ENCODE measurements at regions not wholly inside any gene's neighbourhood (a gene's known extent, or its start where the extent isn't known, plus 50 kb on each side); places are given as distances from the start of the nearest gene placed in this dataset.

- no peaks in the 10 kb centered on the region for H3K27me3 ChIP-seq
- H3K36me3 ChIP-seq (ENCODE audit: low read depth, missing control alignments), result no peaks in the 10 kb centered on the region
- intact Hi-C loops (cut with DNase I; ENCODE audit: low total_unique reads), result no loop called here
- TF ChIP-seq POLR2A (IDR thresholded peaks at IDR 0.05), result no peak
- TF ChIP-seq CTCF (IDR thresholded peaks at IDR 0.05), result no peak
- 94 to 100% methylated on average over 1 of the region's 1 CpG for WGBS, 2 donors
- H3K9me3 ChIP-seq, result no peaks in the 10 kb centered on the region
- no peak overlapping the region for H3K4me3 ChIP-seq
- no peak for DNase-seq
- no peak overlapping the region for H3K27ac ChIP-seq
- no peaks in the 10 kb centered on the region for H3K4me1 ChIP-seq
These were observed 72.0 kb downstream of the FOS start for GRCh38 chr14:75350505-75351060.

DNA sequence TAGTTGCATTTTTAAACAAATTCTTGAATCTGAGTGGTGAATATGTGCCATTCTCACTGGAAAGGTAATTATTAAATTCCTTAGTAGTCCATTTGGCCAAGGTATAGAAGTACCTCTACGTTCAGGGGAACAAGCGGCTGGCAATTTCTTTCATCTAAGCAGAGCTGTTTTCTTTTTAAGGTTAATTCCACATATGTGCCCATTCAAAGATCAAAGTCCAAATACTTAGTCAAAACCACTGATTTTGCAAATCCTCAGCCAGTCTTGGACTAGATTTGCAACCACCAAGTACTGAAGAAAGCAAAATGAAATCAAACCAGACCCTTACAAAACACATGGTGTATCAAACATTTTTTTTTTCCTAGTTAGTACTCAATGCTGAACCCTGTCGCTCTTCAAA, 68.7 kb upstream of the JDP2 start:
- TF ChIP-seq CTCF (IDR thresholded peaks at IDR 0.05) (no peak), POLR2A (IDR thresholded peaks at IDR 0.05) (no peak)
- 95 to 96% methylated on average over 3 of the region's 3 CpGs for WGBS, 2 donors
- Histone ChIP-seq H3K9me3 (no peaks in the 10 kb centered on the region), H3K27ac (no peak overlapping the region), H3K36me3 (ENCODE audit: low read depth, missing control alignments) (no peaks in the 10 kb centered on the region), H3K27me3 (no peaks in the 10 kb centered on the region), H3K4me1 (peaks cover 7% of the 10 kb centered on the region), H3K4me3 (no peak overlapping the region)
- DNase-seq, result no peak
- intact Hi-C loops (cut with DNase I; ENCODE audit: low total_unique reads), result no loop called here

- WGBS, 2 donors, result 73 to 80% methylated on average over 6 of the region's 6 CpGs
- no peak for TF ChIP-seq POLR2A (IDR thresholded peaks at IDR 0.05)
- TF ChIP-seq CTCF (IDR thresholded peaks at IDR 0.05), result no peak
These were observed 66.8 kb upstream of the JDP2 start for GRCh38 chr14:75361041-75361440.

DNA sequence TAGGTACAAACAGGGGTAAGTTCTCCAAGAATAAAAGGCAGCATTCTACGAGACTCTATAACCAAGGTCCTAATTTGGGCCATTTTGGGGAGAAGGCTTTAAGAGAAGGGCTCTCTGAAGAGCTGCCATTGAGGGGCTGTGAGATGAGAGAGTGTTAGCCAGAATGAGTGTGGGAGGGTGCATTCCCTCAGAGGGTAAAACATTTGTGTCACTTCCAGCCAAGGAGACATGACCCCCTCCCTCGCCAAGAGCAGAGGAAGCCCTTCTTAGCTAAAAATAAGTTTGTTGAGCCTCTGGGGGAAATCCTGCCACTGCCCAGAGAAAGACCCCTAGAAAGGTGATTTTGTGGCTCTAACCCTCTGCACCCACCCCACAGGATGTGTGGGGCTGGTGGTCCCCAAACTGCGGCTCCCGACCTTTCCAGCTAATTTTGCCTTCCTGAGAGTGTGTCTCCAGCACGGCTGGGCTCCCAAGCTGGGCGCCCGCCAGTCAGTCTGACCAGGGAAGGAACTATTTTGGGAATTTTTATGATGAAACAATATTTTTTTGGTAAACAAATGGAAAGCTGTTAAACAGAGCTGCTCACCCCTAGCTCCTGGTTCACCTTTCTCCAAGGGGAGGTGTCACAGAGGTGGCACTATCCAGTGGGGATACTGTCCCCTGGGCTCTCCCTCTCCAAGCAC, 65.9 kb upstream of the JDP2 start:
- no peaks in the 10 kb centered on the region for H3K27me3 ChIP-seq
- no peaks in the 10 kb centered on the region for H3K9me3 ChIP-seq
- no peaks in the 10 kb centered on the region for H3K36me3 ChIP-seq (ENCODE audit: low read depth, missing control alignments)
- intact Hi-C loops (cut with DNase I; ENCODE audit: low total_unique reads), result no loop called here
- WGBS, 2 donors, result 49 to 54% methylated on average over 7 of the region's 7 CpGs
- H3K4me1 ChIP-seq, result peaks cover 7% of the 10 kb centered on the region
- no peak overlapping the region for H3K4me3 ChIP-seq
- DNase-seq, result peak; percentile 47
- H3K27ac ChIP-seq, result no peak overlapping the region
- TF ChIP-seq POLR2A (IDR thresholded peaks at IDR 0.05) (no peak), CTCF (IDR thresholded peaks at IDR 0.05) (no peak)

More at GRCh38 chr14:75361041-75361440, 66.8 kb upstream of the JDP2 start:
- peaks cover 7% of the 10 kb centered on the region for H3K4me1 ChIP-seq
- intact Hi-C loops (cut with DNase I; ENCODE audit: low total_unique reads), result no loop called here
- no peaks in the 10 kb centered on the region for H3K9me3 ChIP-seq
- no peak overlapping the region for H3K4me3 ChIP-seq
- H3K27me3 ChIP-seq, result no peaks in the 10 kb centered on the region
- no peaks in the 10 kb centered on the region for H3K36me3 ChIP-seq (ENCODE audit: low read depth, missing control alignments)
- no peak for DNase-seq
- no peak overlapping the region for H3K27ac ChIP-seq

DNA sequence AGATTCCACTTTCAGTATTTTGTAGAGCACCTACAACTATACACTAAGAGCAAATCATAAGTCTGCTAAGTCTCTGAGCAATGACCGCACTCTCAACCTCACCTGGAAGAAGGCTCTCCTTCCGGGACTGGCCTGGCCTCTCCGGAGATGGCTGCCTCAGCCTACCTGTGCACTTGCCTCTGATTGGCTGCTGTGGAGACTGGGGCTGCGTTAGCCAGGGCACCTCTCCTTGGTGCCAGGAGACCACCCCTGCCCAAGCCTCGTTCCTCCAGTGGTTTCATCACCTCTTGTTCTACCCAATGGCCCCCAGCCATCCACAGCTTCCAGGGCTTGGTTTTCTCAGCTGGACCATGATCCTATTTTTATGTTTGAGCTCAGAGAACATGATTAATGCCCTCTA, 64.7 kb upstream of the JDP2 start:
- H3K36me3 ChIP-seq (ENCODE audit: low read depth, missing control alignments), result no peaks in the 10 kb centered on the region
- H3K9me3 ChIP-seq, result no peaks in the 10 kb centered on the region
- TF ChIP-seq POLR2A (IDR thresholded peaks at IDR 0.05) (no peak), CTCF (IDR thresholded peaks at IDR 0.05) (no peak)
- H3K27me3 ChIP-seq, result no peaks in the 10 kb centered on the region
- no peak for DNase-seq
- peaks cover 7% of the 10 kb centered on the region for H3K4me1 ChIP-seq
- no peak overlapping the region for H3K4me3 ChIP-seq
- intact Hi-C loops (cut with DNase I; ENCODE audit: low total_unique reads), result no loop called here
- H3K27ac ChIP-seq, result no peak overlapping the region
- 89 to 94% methylated on average over 3 to 5 of the region's 5 CpGs for whole genome bisulfite sequencing, 2 donors

Data from testis (tissue), 2 donors.